Ascending aorta (tissue), 2 donors: ENCODE measurements at regions not wholly inside any gene's neighbourhood (a gene's known extent, or its start where the extent isn't known, plus 50 kb on each side); places are given as distances from the start of the nearest gene placed in this dataset.

ENCODE experiments used
- DNase-seq, 2 donors: peaks; one replicate each; pipeline ENCODE4 v3.0.0-alpha.2; 2019; ENCODE audit warnings: low spot score in 2 of 2
- H3K27ac ChIP-seq, 2 donors: fragments of 200-600 bp; sonication (generic); one replicate each; pipeline ENCODE4 v1.5.1; 2016 to 2017; ENCODE audit warnings: mild to moderate bottlenecking in 1 of 2
- H3K27me3 ChIP-seq: fragments of 200-600 bp; sonication (generic); one replicate; pipeline ENCODE4 v1.5.1; 2017
- H3K36me3 ChIP-seq, 2 donors: fragments of 200-600 bp; sonication (generic); one replicate each; pipeline ENCODE4 v1.5.1; 2016
- H3K4me1 ChIP-seq, 2 donors: fragments of 200-600 bp; sonication (generic); one replicate each; pipeline ENCODE4 v1.5.1; 2016 to 2017; ENCODE audit warnings: mild to moderate bottlenecking in 1 of 2
- H3K4me3 ChIP-seq, 2 donors: fragments of 200-600 bp; sonication (generic); one replicate each; pipeline ENCODE4 v1.5.1; 2016 to 2017; ENCODE audit warnings: mild to moderate bottlenecking in 1 of 2
- H3K9me3 ChIP-seq, 2 donors: fragments of 200-600 bp; sonication (generic); one replicate each; pipeline ENCODE4 v1.5.1; 2016
- intact Hi-C: fragments of 100-400 bp; cut with DNase I; formaldehyde crosslinking; loops from one replicate; pipeline ENCODE4 v1.15.1; 2023
- TF ChIP-seq, protein P1 (sequence below), 3 experiments: fragments of 200-600 bp in 2 of 3; fragments of 450-650 bp in 1 of 3; sonication (generic) in 2 of 3; IDR thresholded peaks; one replicate each; pipeline ENCODE4 v1.5.1; 2016 to 2019; ENCODE audit warnings: antibody characterized with exemption in 3 of 3, mild to moderate bottlenecking in 1 of 3, moderate library complexity in 1 of 3

DNA sequence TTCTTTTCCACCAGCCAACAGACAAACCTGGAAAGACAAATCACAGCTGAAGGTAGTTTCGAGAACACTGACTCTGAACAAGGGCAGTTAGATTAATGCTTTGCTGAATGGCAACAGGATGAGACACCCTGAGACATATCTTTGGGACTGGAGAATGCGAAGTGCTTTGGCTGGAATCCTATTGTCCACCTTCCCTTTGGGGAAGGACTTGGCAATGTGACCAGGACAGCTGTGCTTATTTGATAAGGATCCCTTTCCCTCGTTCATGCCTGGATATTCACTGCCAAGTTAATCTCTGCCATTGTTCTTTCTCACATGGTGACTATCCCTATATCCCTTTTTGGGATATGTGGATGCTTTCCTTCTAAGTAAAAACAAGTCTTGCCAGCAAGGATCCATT, 537.1 kb upstream of the SEL1L start:
- H3K27me3 ChIP-seq = no peaks in the 10 kb centered on the region
- H3K27ac ChIP-seq = no peak overlapping the region
- H3K4me3 ChIP-seq = no peak overlapping the region
- intact Hi-C loops = no loop called here
- TF ChIP-seq, protein P1, sequence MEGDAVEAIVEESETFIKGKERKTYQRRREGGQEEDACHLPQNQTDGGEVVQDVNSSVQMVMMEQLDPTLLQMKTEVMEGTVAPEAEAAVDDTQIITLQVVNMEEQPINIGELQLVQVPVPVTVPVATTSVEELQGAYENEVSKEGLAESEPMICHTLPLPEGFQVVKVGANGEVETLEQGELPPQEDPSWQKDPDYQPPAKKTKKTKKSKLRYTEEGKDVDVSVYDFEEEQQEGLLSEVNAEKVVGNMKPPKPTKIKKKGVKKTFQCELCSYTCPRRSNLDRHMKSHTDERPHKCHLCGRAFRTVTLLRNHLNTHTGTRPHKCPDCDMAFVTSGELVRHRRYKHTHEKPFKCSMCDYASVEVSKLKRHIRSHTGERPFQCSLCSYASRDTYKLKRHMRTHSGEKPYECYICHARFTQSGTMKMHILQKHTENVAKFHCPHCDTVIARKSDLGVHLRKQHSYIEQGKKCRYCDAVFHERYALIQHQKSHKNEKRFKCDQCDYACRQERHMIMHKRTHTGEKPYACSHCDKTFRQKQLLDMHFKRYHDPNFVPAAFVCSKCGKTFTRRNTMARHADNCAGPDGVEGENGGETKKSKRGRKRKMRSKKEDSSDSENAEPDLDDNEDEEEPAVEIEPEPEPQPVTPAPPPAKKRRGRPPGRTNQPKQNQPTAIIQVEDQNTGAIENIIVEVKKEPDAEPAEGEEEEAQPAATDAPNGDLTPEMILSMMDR (IDR thresholded peaks at IDR 0.05) = no peak
- no peaks in the 10 kb centered on the region for H3K36me3 ChIP-seq
- no peaks in the 10 kb centered on the region for H3K4me1 ChIP-seq
- no peaks in the 10 kb centered on the region for H3K9me3 ChIP-seq
- no peak for DNase-seq

DNA sequence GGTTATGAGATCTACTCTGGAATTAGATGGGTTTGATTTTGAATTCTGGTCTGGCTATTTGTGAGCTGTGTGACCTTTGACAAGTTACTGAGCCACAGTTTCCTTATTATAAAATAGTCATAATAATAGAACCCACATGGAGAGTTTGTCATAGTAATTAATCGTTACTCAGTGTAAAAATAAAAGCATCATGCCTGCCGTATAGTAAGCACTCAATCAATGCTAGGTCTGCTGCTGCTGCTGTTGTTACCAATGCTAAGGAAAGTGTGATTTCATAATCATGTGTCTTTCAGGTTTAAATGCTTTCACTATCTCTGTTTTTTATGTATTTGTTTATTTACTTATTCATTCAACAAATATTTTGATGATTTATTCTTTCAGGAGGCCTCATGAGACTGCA, 539.9 kb upstream of the SEL1L start:
- no peak overlapping the region for H3K27ac ChIP-seq
- no peaks in the 10 kb centered on the region for H3K4me1 ChIP-seq
- no peaks in the 10 kb centered on the region for H3K36me3 ChIP-seq
- intact Hi-C loops = no loop called here
- H3K4me3 ChIP-seq = no peak overlapping the region
- TF ChIP-seq, protein P1 (IDR thresholded peaks at IDR 0.05) = no peak
- H3K27me3 ChIP-seq = no peaks in the 10 kb centered on the region
- no peak for DNase-seq
- no peaks in the 10 kb centered on the region for H3K9me3 ChIP-seq

DNA sequence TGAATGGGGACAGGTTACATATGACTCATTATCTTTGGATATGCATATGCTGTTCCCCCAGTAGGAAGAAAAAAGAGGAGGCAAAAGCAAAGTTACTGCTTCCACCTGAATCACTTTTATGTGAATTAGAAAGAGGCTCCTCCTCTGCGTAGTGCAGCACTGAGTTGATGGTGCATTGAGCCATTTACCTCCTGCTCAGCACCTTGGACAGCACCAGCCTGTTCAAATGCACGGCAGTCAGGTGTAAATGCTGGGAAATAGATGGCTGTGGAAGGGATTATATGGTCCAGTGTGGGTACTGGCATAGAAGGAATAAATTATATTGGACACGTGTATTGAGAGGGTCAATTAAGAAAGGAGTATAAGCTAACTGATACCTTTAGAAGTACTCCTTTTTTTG, 541.9 kb upstream of the SEL1L start:
- H3K27me3 ChIP-seq = no peaks in the 10 kb centered on the region
- H3K4me1 ChIP-seq = no peaks in the 10 kb centered on the region
- H3K4me3 ChIP-seq = no peak overlapping the region
- intact Hi-C loops = no loop called here
- no peak overlapping the region for H3K27ac ChIP-seq
- no peaks in the 10 kb centered on the region for H3K36me3 ChIP-seq
- no peaks in the 10 kb centered on the region for H3K9me3 ChIP-seq
- TF ChIP-seq, protein P1 (IDR thresholded peaks at IDR 0.05) = no peak
- DNase-seq = no peak

DNA sequence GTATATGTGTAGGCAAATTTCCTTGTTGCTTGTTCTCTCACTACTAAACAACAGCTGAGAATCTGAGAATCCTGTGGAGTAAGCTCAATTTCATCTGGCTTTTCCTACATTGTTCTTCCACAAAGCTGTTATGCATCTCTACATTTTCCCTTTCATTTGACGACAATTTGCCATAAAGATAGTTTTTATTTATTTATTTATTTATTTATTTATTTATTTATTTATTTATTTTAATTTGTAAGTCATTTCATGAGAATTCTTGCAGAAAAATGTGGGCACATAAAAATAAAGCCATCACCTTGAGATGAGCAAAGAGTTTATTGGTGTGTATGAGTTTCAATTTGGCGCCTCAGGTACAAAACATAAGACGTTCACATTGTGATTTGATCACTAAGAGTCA, 545.9 kb upstream of the SEL1L start:
- Histone ChIP-seq H3K27me3 (no peaks in the 10 kb centered on the region), H3K36me3 (no peaks in the 10 kb centered on the region), H3K27ac (no peak overlapping the region), H3K9me3 (no peaks in the 10 kb centered on the region), H3K4me1 (no peaks in the 10 kb centered on the region), H3K4me3 (no peak overlapping the region)
- TF ChIP-seq, protein P1 (IDR thresholded peaks at IDR 0.05) = no peak
- DNase-seq = no peak
- intact Hi-C loops = no loop called here

DNA sequence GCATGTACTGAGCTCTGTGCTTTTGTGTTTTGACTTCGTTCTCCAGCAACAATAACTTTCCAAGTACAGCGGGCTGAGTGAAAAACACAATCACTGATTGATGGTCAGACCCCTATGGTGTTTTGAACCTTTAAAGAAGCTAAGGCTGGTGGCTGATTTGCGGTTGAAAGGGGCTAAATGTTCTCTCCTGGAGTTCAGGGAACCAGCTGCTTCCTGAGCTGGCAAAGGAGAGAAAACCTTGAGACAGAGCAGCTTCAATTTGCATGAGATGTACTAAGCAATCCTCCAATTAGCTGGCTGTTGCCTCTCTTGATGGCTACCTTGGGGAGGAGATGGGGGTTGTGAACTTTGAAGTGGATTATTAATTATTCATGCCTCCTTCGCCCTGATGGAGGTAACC, 546.7 kb upstream of the SEL1L start:
- TF ChIP-seq, protein P1 (IDR thresholded peaks at IDR 0.05) = no peak
- Histone ChIP-seq H3K4me1 (no peaks in the 10 kb centered on the region), H3K27ac (no peak overlapping the region), H3K9me3 (no peaks in the 10 kb centered on the region), H3K27me3 (no peaks in the 10 kb centered on the region), H3K4me3 (no peak overlapping the region), H3K36me3 (no peaks in the 10 kb centered on the region)
- no peak for DNase-seq
- intact Hi-C loops = no loop called here

DNA sequence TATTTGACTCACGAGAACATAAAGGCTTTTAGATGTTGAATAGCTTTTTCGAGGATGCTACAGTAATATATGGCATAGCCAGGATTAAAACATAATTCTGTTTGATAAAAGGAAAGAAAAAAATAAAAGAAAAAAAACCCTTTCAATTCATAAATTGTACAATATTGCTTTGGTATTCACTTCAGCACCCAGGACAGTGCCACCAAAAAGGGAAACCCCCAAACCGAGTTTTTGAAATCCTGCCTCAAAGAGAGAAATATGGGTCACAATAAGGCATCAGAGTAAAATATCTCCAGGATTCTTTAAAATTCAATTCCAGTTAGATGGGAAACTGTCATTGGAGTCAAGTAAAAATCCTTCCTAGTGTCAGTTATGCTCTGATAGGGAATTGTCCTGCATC, 551.2 kb upstream of the SEL1L start:
- no peaks in the 10 kb centered on the region for H3K4me1 ChIP-seq
- H3K27me3 ChIP-seq = no peaks in the 10 kb centered on the region
- DNase-seq = no peak
- no peaks in the 10 kb centered on the region for H3K9me3 ChIP-seq
- TF ChIP-seq, protein P1 (IDR thresholded peaks at IDR 0.05) = no peak
- intact Hi-C loops = no loop called here
- no peaks in the 10 kb centered on the region for H3K36me3 ChIP-seq
- H3K4me3 ChIP-seq = no peak overlapping the region
- no peak overlapping the region for H3K27ac ChIP-seq
